KMS-11 (cell line): ENCODE measurements at regions not wholly inside any gene's neighbourhood (a gene's known extent, or its start where the extent isn't known, plus 50 kb on each side); places are given as distances from the start of the nearest gene placed in this dataset.

Experiments
- H2AFZ ChIP-seq: fragments of 200-600 bp; sonication (generic); 2 replicates; pipeline ENCODE4 v1.6.1; 2016; ENCODE audit warnings: antibody characterized with exemption, mixed run types, low read depth
- H3K27ac ChIP-seq: fragments of 200-600 bp; sonication (generic); 2 replicates; pipeline ENCODE4 v1.6.1; 2016; ENCODE audit warnings: mild to moderate bottlenecking, mixed run types
- H3K27me3 ChIP-seq: fragments of 200-600 bp; sonication (generic); 2 replicates; pipeline ENCODE4 v1.6.1; 2017; ENCODE audit warnings: mild to moderate bottlenecking, low read depth, mixed run types, moderate library complexity; ENCODE audit not compliant: insufficient read depth
- H3K36me3 ChIP-seq: fragments of 200-600 bp; sonication (generic); 2 replicates; pipeline ENCODE4 v1.6.1; 2017; ENCODE audit warnings: mild to moderate bottlenecking, mixed run types; ENCODE audit not compliant: insufficient read depth
- H3K4me1 ChIP-seq: fragments of 200-600 bp; sonication (generic); 2 replicates; pipeline ENCODE4 v1.6.1; 2016; ENCODE audit warnings: mild to moderate bottlenecking, low read depth, mixed run types; ENCODE audit not compliant: poor library complexity, severe bottlenecking
- H3K4me2 ChIP-seq: fragments of 200-600 bp; sonication (generic); 2 replicates; pipeline ENCODE4 v1.7.0; 2016; ENCODE audit warnings: mild to moderate bottlenecking, mixed run types
- H3K4me3 ChIP-seq: fragments of 200-600 bp; sonication (generic); IDR thresholded peaks from 2 replicates; pipeline ENCODE4 v1.6.1; 2017; ENCODE audit warnings: low read depth, low read length, mixed read lengths; ENCODE audit not compliant: insufficient read depth
- H3K79me2 ChIP-seq: fragments of 200-600 bp; sonication (generic); 2 replicates; pipeline ENCODE4 v1.6.1; 2016; ENCODE audit warnings: low read depth, mixed run types; ENCODE audit not compliant: insufficient read depth
- H3K9ac ChIP-seq: fragments of 200-600 bp; sonication (generic); 2 replicates; pipeline ENCODE4 v1.6.1; 2016; ENCODE audit warnings: mild to moderate bottlenecking, mixed run types
- H4K20me1 ChIP-seq: fragments of 200-600 bp; sonication (generic); 2 replicates; pipeline ENCODE4 v1.6.1; 2016; ENCODE audit warnings: mild to moderate bottlenecking, mixed run types; ENCODE audit not compliant: insufficient read depth
- TF ChIP-seq, protein P1 (sequence below): fragments of 200-600 bp; sonication (generic); conservative IDR thresholded peaks from 2 replicates; pipeline ENCODE4 v1.6.1; 2017; ENCODE audit warnings: low read depth, mild to moderate bottlenecking, antibody characterized with exemption, low read length, moderate library complexity, mixed read lengths

DNA sequence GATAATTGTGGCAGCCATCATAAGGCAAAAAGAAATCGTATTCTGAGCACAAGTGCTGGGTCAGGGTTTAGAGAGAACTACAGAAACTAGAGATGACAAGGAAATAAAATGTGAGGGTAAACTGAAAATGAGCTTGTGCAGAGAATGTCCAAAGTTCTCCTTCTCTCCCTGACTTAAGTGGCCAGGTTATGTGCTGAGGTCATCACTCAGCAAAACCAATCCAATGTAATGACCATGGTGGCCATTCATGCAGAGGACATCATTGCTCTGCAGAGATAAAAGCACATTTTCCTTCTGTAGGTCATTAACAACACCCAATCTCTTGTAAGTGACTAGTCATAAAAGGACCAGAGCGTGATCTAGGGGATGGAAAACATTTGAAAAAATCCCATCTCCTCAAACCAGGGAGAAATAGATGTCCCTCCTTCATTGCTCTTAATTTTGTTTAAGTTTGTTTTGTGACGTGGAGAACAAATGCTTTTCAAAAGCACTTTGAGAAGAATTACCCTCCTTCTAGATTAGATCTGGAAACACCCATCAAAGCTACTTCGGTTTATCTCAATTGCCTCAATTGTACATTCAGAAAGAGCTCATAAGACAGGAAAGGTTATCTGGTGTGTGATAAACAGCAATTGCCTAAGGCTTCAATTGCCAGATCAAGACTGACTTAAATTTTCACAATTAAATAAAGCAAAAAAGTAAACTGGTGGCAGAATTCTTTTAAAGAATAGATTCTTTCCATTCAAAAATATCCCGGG is 173.4 kb downstream of the SERPINI1 start:
- Histone ChIP-seq H3K79me2 (no peaks in the 10 kb centered on the region), H3K4me3 (no peak overlapping the region), H3K9ac (no peak overlapping the region), H3K36me3 (no peaks in the 10 kb centered on the region), H2AFZ (no peak overlapping the region), H3K27ac (no peak overlapping the region), H3K27me3 (no peaks in the 10 kb centered on the region), H3K4me2 (no peak overlapping the region), H3K4me1 (no peaks in the 10 kb centered on the region), H4K20me1 (no peaks in the 10 kb centered on the region)
- TF ChIP-seq, protein P1, sequence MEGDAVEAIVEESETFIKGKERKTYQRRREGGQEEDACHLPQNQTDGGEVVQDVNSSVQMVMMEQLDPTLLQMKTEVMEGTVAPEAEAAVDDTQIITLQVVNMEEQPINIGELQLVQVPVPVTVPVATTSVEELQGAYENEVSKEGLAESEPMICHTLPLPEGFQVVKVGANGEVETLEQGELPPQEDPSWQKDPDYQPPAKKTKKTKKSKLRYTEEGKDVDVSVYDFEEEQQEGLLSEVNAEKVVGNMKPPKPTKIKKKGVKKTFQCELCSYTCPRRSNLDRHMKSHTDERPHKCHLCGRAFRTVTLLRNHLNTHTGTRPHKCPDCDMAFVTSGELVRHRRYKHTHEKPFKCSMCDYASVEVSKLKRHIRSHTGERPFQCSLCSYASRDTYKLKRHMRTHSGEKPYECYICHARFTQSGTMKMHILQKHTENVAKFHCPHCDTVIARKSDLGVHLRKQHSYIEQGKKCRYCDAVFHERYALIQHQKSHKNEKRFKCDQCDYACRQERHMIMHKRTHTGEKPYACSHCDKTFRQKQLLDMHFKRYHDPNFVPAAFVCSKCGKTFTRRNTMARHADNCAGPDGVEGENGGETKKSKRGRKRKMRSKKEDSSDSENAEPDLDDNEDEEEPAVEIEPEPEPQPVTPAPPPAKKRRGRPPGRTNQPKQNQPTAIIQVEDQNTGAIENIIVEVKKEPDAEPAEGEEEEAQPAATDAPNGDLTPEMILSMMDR = no peak

GRCh38 chr3:167908221-167908620 is 172.7 kb downstream of the SERPINI1 start:
- H3K79me2 ChIP-seq = no peaks in the 10 kb centered on the region
- TF ChIP-seq, protein P1 = no peak
- no peaks in the 10 kb centered on the region for H3K4me1 ChIP-seq
- no peak overlapping the region for H3K4me3 ChIP-seq
- H3K9ac ChIP-seq = no peak overlapping the region
- H3K4me2 ChIP-seq = no peak overlapping the region
- H2AFZ ChIP-seq = no peak overlapping the region
- H3K27ac ChIP-seq = no peak overlapping the region
- no peaks in the 10 kb centered on the region for H3K36me3 ChIP-seq
- no peaks in the 10 kb centered on the region for H3K27me3 ChIP-seq
- H4K20me1 ChIP-seq = no peaks in the 10 kb centered on the region

DNA sequence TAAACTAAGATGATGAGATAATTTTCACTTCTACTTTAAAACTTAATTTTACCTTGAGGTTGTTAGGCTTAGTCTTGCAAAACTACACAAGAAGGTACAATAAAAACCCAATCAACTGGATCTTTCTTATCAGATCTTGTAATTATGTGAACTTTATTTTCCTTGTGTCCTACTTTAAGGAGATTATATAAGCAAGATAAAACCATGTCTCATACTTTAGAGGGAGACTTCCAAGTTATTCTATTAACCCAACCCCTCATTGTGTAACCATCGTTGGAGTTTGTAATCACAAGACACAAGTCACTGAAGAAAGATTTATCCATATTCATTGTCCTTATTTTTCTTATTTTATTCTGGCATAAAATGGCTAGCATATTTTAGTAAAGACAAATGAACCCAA is 165.6 kb downstream of the SERPINI1 start:
- Histone ChIP-seq H3K4me1 (no peaks in the 10 kb centered on the region), H3K27me3 (no peaks in the 10 kb centered on the region), H3K4me2 (no peak overlapping the region), H3K36me3 (no peaks in the 10 kb centered on the region), H2AFZ (no peak overlapping the region), H4K20me1 (no peaks in the 10 kb centered on the region), H3K27ac (no peak overlapping the region), H3K9ac (no peak overlapping the region), H3K4me3 (no peak overlapping the region), H3K79me2 (no peaks in the 10 kb centered on the region)
- TF ChIP-seq, protein P1 = no peak

GRCh38 chr3:167899093-167899492 is 163.6 kb downstream of the SERPINI1 start:
- no peak overlapping the region for H2AFZ ChIP-seq
- no peaks in the 10 kb centered on the region for H3K79me2 ChIP-seq
- H3K4me3 ChIP-seq = no peak overlapping the region
- no peak overlapping the region for H3K4me2 ChIP-seq
- TF ChIP-seq, protein P1 = no peak
- H4K20me1 ChIP-seq = no peaks in the 10 kb centered on the region
- H3K9ac ChIP-seq = no peak overlapping the region
- no peak overlapping the region for H3K27ac ChIP-seq
- no peaks in the 10 kb centered on the region for H3K4me1 ChIP-seq
- H3K27me3 ChIP-seq = no peaks in the 10 kb centered on the region
- no peaks in the 10 kb centered on the region for H3K36me3 ChIP-seq
